Fibroblast of lung (primary cell): ENCODE measurements at regions not wholly inside any gene's neighbourhood (a gene's known extent, or its start where the extent isn't known, plus 50 kb on each side); places are given as distances from the start of the nearest gene placed in this dataset.

ENCODE experiments used
- DNase-seq, 2 donors: peaks; one replicate each; pipeline versions ENCODE4 v3.0.0 to v3.0.0-alpha.2; 2010; ENCODE audit warnings: low read depth in 2 of 2
- H2AFZ ChIP-seq: 2 replicates; pipeline ENCODE4 v1.5.1; 2012; ENCODE audit warnings: low read length, control low read depth, inconsistent platforms
- H3K27ac ChIP-seq: 2 replicates; pipeline ENCODE4 v1.5.1; 2011; ENCODE audit warnings: low read length, control low read depth; ENCODE audit not compliant: insufficient read depth
- H3K27me3 ChIP-seq: 2 replicates; pipeline ENCODE4 v1.5.1; 2011; ENCODE audit warnings: mild to moderate bottlenecking, low read length; ENCODE audit not compliant: control insufficient read depth, insufficient read depth
- H3K36me3 ChIP-seq: 2 replicates; pipeline ENCODE4 v1.5.1; 2011; ENCODE audit warnings: low read length; ENCODE audit not compliant: control insufficient read depth, insufficient read depth
- H3K4me1 ChIP-seq: 2 replicates; pipeline ENCODE4 v1.5.1; 2011; ENCODE audit warnings: low read length; ENCODE audit not compliant: control insufficient read depth, insufficient read depth; ENCODE audit errors: extremely low read depth
- H3K4me2 ChIP-seq: 2 replicates; pipeline ENCODE4 v1.5.1; 2011; ENCODE audit warnings: low read length, control low read depth; ENCODE audit not compliant: insufficient read depth; ENCODE audit errors: extremely low read depth
- H3K4me3 ChIP-seq, 4 experiments: fragments of 200-600 bp in 1 of 4; sonication (generic) in 1 of 4; replicated peaks in 1 of 4; 2 replicates each; pipeline ENCODE4 v1.5.1; 2011 to 2016; ENCODE audit warnings: low read length in 4 of 4, low read depth in 3 of 4, mild to moderate bottlenecking in 3 of 4, control low read depth in 2 of 4, inconsistent platforms in 1 of 4, mixed read lengths in 1 of 4; ENCODE audit not compliant: insufficient read depth in 1 of 4; ENCODE audit errors: control extremely low read depth in 1 of 4
- H3K79me2 ChIP-seq: 2 replicates; pipeline ENCODE4 v1.5.1; 2012; ENCODE audit warnings: mild to moderate bottlenecking, low read length, inconsistent platforms; ENCODE audit not compliant: control insufficient read depth, insufficient read depth
- H3K9ac ChIP-seq: 2 replicates; pipeline ENCODE4 v1.5.1; 2011; ENCODE audit warnings: mild to moderate bottlenecking, low read length, control low read depth; ENCODE audit not compliant: insufficient read depth
- H3K9me3 ChIP-seq: 2 replicates; pipeline ENCODE4 v1.5.1; 2012; ENCODE audit warnings: low read depth, low read length; ENCODE audit not compliant: control insufficient read depth, insufficient read depth
- H4K20me1 ChIP-seq: 2 replicates; pipeline ENCODE4 v1.5.1; 2011; ENCODE audit warnings: low read length; ENCODE audit not compliant: control insufficient read depth, insufficient read depth; ENCODE audit errors: extremely low read depth
- CTCF ChIP-seq, 2 donors: IDR thresholded peaks in 1 of 2; conservative IDR thresholded peaks in 1 of 2; 1 replicate in 1 of 2; 2 replicates in 1 of 2; pipeline ENCODE4 v1.5.1; 2011 to 2012; ENCODE audit warnings: low read length in 2 of 2, control low read depth in 1 of 2, inconsistent platforms in 1 of 2, low read depth in 1 of 2, mild to moderate bottlenecking in 1 of 2
- EZH2 ChIP-seq: IDR thresholded peaks from 2 replicates; pipeline ENCODE4 v1.5.1; 2012; ENCODE audit warnings: low read length, control low read depth, mild to moderate bottlenecking; ENCODE audit errors: missing control alignments

- Histone ChIP-seq H3K4me2 (no peak overlapping the region), H3K9ac (no peak overlapping the region), H3K27me3 (no peaks in the 10 kb centered on the region), H3K4me3 (no peak overlapping the region), H3K36me3 (no peaks in the 10 kb centered on the region), H3K9me3 (no peaks in the 10 kb centered on the region), H3K27ac (no peak overlapping the region), H3K79me2 (no peaks in the 10 kb centered on the region), H3K4me1 (no peaks in the 10 kb centered on the region), H4K20me1 (no peaks in the 10 kb centered on the region), H2AFZ (no peak overlapping the region)
- TF ChIP-seq CTCF (conservative IDR thresholded peaks at IDR 0.05 in 1 of 2, IDR thresholded peaks at IDR 0.05 in 1 of 2; ENCODE audit: low read depth in 1 of 2, low read length in 2 of 2) (no peak), EZH2 (no peak)
- DNase-seq = no peak
These were observed 1612.5 kb downstream of the REEP3 start for GRCh38 chr10:65133652-65134051.

- H3K9ac ChIP-seq = no peak overlapping the region
- no peak overlapping the region for H2AFZ ChIP-seq
- H4K20me1 ChIP-seq = no peaks in the 10 kb centered on the region
- H3K27ac ChIP-seq = no peak overlapping the region
- no peaks in the 10 kb centered on the region for H3K79me2 ChIP-seq
- H3K9me3 ChIP-seq = no peaks in the 10 kb centered on the region
- no peaks in the 10 kb centered on the region for H3K4me1 ChIP-seq
- no peak overlapping the region for H3K4me3 ChIP-seq
- DNase-seq = no peak
- no peaks in the 10 kb centered on the region for H3K36me3 ChIP-seq
- TF ChIP-seq CTCF (conservative IDR thresholded peaks at IDR 0.05 in 1 of 2, IDR thresholded peaks at IDR 0.05 in 1 of 2; ENCODE audit: low read depth in 1 of 2, low read length in 2 of 2) (no peak), EZH2 (no peak)
- no peaks in the 10 kb centered on the region for H3K27me3 ChIP-seq
- H3K4me2 ChIP-seq = no peak overlapping the region
These were observed 1614.3 kb downstream of the REEP3 start for GRCh38 chr10:65135508-65135907.

GRCh38 chr10:65142641-65143435 lies 1621.6 kb downstream of the REEP3 start:
- H3K9ac ChIP-seq = no peak overlapping the region
- no peak overlapping the region for H3K27ac ChIP-seq
- H3K4me3 ChIP-seq = no peak overlapping the region
- no peaks in the 10 kb centered on the region for H4K20me1 ChIP-seq
- no peaks in the 10 kb centered on the region for H3K4me1 ChIP-seq
- H3K36me3 ChIP-seq = no peaks in the 10 kb centered on the region
- no peak overlapping the region for H3K4me2 ChIP-seq
- TF ChIP-seq EZH2 (no peak), CTCF (conservative IDR thresholded peaks at IDR 0.05 in 1 of 2, IDR thresholded peaks at IDR 0.05 in 1 of 2; ENCODE audit: low read depth in 1 of 2, low read length in 2 of 2) (no peak)
- no peak overlapping the region for H2AFZ ChIP-seq
- no peak for DNase-seq
- no peaks in the 10 kb centered on the region for H3K9me3 ChIP-seq
- no peaks in the 10 kb centered on the region for H3K27me3 ChIP-seq
- H3K79me2 ChIP-seq = no peaks in the 10 kb centered on the region
